HEK293 (cell line): ENCODE measurements at regions not wholly inside any gene's neighbourhood (a gene's known extent, or its start where the extent isn't known, plus 50 kb on each side); places are given as distances from the start of the nearest gene placed in this dataset.

Experiments used
- CTCF ChIA-PET: fragments of 350-600 bp; formaldehyde crosslinking; extraction: SDS; loops from one replicate; lab custom pipeline; 2021; ENCODE audit warnings: antibody characterized with exemption; lab: Yijun Ruan, JAX
- POLR2A ChIA-PET: fragments of 300-600 bp; formaldehyde crosslinking; extraction: SDS; loops from one replicate; lab custom pipeline; 2020; ENCODE audit warnings: antibody characterized with exemption, inconsistent platforms; lab: Yijun Ruan, JAX
- H3K27ac ChIP-seq: fragments of 200-500 bp; sonication (Bioruptor generic); 2 replicates; pipeline ENCODE4 v1.5.1; 2014; ENCODE audit warnings: low read depth, low read length, control low read depth, inconsistent platforms; ENCODE audit errors: extremely low read depth
- H3K36me3 ChIP-seq, 2 experiments: fragments of 200-500 bp in 1 of 2; sonication (Bioruptor generic) in 1 of 2; 1 replicate in 1 of 2; 2 replicates in 1 of 2; pipeline ENCODE4 v1.5.1; 2014 to 2017; ENCODE audit warnings: inconsistent platforms in 2 of 2, low read length in 2 of 2; ENCODE audit not compliant: control insufficient read depth in 2 of 2, insufficient read depth in 1 of 2
- H3K4me1 ChIP-seq: fragments of 200-500 bp; sonication (Bioruptor generic); 2 replicates; pipeline ENCODE4 v1.5.1; 2014; ENCODE audit warnings: mild to moderate bottlenecking, low read length, inconsistent platforms; ENCODE audit not compliant: control insufficient read depth, insufficient read depth
- H3K4me3 ChIP-seq: 2 replicates; pipeline ENCODE4 v1.5.1; 2011; ENCODE audit warnings: low read depth, mild to moderate bottlenecking, control low read depth, low read length, moderate library complexity
- H3K9me3 ChIP-seq: fragments of 200-500 bp; sonication (Bioruptor generic); 2 replicates; pipeline ENCODE4 v1.5.1; 2014; ENCODE audit warnings: low read depth, low read length, inconsistent platforms; ENCODE audit not compliant: control insufficient read depth, insufficient read depth
- REPIN1 ChIP-seq: fragments of 450-650 bp; formaldehyde crosslinking; IDR thresholded peaks from 2 replicates; pipeline ENCODE4 v1.5.1; 2017; ENCODE audit warnings: missing biosample characterization, missing genetic modification characterization, low read depth
- TCF7L2 ChIP-seq: IDR thresholded peaks from 2 replicates; pipeline ENCODE4 v1.6.1; 2011; ENCODE audit warnings: low read depth, mild to moderate bottlenecking, inconsistent platforms, low read length, moderate library complexity, borderline replicate concordance
- YY1 ChIP-seq: fragments of 450-650 bp; formaldehyde crosslinking; IDR thresholded peaks from 2 replicates; pipeline ENCODE4 v1.5.1; 2018; ENCODE audit warnings: missing biosample characterization, missing genetic modification characterization
- ZIC2 ChIP-seq: fragments of 450-650 bp; formaldehyde crosslinking; IDR thresholded peaks from 2 replicates; pipeline ENCODE4 v1.5.1; 2016; ENCODE audit warnings: missing biosample characterization, missing genetic modification characterization
- ZNF266 ChIP-seq: fragments of 450-650 bp; formaldehyde crosslinking; IDR thresholded peaks from 2 replicates; pipeline ENCODE4 v1.5.1; 2016; ENCODE audit warnings: missing biosample characterization, missing genetic modification characterization, low read depth
- ZNF654 ChIP-seq: fragments of 450-650 bp; formaldehyde crosslinking; IDR thresholded peaks from 2 replicates; pipeline ENCODE4 v1.5.1; 2016; ENCODE audit warnings: low read depth, missing biosample characterization, missing genetic modification characterization
- ZNF707 ChIP-seq: fragments of 450-650 bp; formaldehyde crosslinking; IDR thresholded peaks from 2 replicates; pipeline ENCODE4 v1.5.1; 2016; ENCODE audit warnings: missing biosample characterization, missing genetic modification characterization
- ZSCAN23 ChIP-seq: fragments of 450-650 bp; formaldehyde crosslinking; IDR thresholded peaks from 2 replicates; pipeline ENCODE4 v1.5.1; 2016; ENCODE audit warnings: missing biosample characterization, missing genetic modification characterization
- TF ChIP-seq, protein P1 (sequence below): fragments of 450-650 bp; formaldehyde crosslinking; IDR thresholded peaks from 2 replicates; pipeline ENCODE4 v1.5.1; 2017; ENCODE audit warnings: missing biosample characterization, missing genetic modification characterization
- TF ChIP-seq, protein P2 (sequence below): fragments of 450-650 bp; formaldehyde crosslinking; IDR thresholded peaks from 2 replicates; pipeline ENCODE4 v1.5.1; 2016; ENCODE audit warnings: missing biosample characterization, missing genetic modification characterization
- TF ChIP-seq, protein P3 (sequence below): fragments of 450-650 bp; formaldehyde crosslinking; IDR thresholded peaks from 2 replicates; pipeline ENCODE4 v1.5.1; 2017; ENCODE audit warnings: missing biosample characterization, missing genetic modification characterization
- TF ChIP-seq, protein P4 (sequence below): fragments of 450-650 bp; formaldehyde crosslinking; IDR thresholded peaks from 2 replicates; pipeline ENCODE4 v1.5.1; 2016; ENCODE audit warnings: missing biosample characterization, missing genetic modification characterization
- TF ChIP-seq, protein P5 (sequence below): fragments of 450-650 bp; formaldehyde crosslinking; IDR thresholded peaks from 2 replicates; pipeline ENCODE4 v1.5.1; 2016; ENCODE audit warnings: missing biosample characterization, missing genetic modification characterization
- TF ChIP-seq, protein P6 (sequence below): fragments of 450-650 bp; formaldehyde crosslinking; IDR thresholded peaks from 2 replicates; pipeline ENCODE4 v1.5.1; 2016; ENCODE audit warnings: missing biosample characterization, missing genetic modification characterization

DNA sequence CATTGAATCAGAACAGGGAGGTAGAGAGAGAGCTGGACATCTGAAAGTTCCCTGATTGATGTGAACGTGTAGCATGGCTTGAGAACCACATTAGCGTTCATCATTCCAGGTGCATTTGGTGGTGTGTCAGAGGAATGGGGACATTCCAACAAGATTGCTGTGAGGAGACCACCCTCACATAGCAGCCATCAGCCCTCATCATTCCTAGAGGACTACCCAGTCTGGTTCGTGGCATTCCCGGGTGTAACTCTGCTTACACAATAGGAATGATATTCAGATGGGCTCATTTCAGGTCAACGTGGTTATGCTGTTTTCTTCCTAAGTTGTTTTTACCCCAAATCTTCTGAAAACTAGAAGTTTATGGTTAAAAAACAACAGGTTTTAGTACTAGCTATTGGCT lies 62.2 kb upstream of the KLHL31 start (continued):
- TF ChIP-seq TCF7L2: no peak
- TF ChIP-seq, protein P1, sequence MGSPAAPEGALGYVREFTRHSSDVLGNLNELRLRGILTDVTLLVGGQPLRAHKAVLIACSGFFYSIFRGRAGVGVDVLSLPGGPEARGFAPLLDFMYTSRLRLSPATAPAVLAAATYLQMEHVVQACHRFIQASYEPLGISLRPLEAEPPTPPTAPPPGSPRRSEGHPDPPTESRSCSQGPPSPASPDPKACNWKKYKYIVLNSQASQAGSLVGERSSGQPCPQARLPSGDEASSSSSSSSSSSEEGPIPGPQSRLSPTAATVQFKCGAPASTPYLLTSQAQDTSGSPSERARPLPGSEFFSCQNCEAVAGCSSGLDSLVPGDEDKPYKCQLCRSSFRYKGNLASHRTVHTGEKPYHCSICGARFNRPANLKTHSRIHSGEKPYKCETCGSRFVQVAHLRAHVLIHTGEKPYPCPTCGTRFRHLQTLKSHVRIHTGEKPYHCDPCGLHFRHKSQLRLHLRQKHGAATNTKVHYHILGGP (tag by site-specific recombination): no peak
- no peak for TF ChIP-seq ZNF266 (tag by site-specific recombination)
- no peak for TF ChIP-seq ZIC2 (tag by site-specific recombination)
- no peak for TF ChIP-seq ZSCAN23
- no peak for TF ChIP-seq REPIN1 (tag by site-specific recombination)

DNA sequence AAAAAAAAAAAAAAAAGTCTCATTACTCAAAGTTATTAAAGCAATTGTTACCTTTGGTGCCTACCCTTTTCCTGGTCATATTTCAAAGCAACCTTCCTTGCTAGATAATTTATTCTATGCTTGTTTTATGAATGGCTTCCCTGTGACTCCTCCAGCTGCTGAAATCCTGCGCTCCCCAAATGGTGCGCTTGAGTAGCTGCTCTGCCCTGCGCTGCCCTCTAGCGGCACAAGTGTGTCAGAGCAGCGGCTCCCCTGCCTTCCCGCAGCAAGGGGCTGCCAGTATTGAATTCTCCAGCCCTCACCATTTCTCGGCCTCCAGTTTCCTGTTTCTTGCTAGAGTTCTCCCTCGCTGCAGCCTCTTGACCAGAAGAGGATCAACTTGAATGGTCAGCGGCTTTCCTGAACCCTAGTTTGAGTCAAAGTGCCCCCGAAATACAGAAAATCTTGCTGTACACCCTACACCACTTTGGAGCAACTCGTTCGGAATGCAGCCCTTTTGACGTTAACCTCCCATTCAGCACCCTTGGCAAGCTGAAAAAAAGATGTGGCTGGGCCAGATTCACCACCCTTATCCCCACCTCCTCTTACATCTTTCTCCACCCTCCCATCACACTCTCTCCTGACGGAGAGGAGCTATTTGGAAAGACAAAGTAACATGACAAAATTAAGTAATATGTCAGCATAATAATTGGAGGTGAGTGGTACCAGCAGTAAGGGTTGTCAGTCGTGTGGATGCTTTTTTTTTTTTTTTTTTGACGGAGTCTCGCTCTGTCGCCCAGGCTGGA lies 60.4 kb upstream of the KLHL31 start:
- H3K4me3 ChIP-seq: no peak overlapping the region
- peaks cover 6% of the 10 kb centered on the region; the same call in 1 of the 2 replicates for H3K4me1 ChIP-seq
- H3K36me3 ChIP-seq: no peaks in the 10 kb centered on the region
- TF ChIP-seq ZNF707 (peak; percentile 73), YY1 (tag by site-specific recombination) (0 out of 2 replicates have a peak, but pooled peaks have one; percentile 18), ZNF654 (tag by site-specific recombination) (peak; percentile 90)
- TF ChIP-seq, protein P2, sequence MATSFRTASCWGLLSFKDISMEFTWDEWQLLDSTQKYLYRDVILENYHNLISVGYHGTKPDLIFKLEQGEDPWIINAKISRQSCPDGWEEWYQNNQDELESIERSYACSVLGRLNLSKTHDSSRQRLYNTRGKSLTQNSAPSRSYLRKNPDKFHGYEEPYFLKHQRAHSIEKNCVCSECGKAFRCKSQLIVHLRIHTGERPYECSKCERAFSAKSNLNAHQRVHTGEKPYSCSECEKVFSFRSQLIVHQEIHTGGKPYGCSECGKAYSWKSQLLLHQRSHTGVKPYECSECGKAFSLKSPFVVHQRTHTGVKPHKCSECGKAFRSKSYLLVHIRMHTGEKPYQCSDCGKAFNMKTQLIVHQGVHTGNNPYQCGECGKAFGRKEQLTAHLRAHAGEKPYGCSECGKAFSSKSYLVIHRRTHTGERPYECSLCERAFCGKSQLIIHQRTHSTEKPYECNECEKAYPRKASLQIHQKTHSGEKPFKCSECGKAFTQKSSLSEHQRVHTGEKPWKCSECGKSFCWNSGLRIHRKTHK (tag by site-specific recombination): no peak
- TF ChIP-seq, protein P3, sequence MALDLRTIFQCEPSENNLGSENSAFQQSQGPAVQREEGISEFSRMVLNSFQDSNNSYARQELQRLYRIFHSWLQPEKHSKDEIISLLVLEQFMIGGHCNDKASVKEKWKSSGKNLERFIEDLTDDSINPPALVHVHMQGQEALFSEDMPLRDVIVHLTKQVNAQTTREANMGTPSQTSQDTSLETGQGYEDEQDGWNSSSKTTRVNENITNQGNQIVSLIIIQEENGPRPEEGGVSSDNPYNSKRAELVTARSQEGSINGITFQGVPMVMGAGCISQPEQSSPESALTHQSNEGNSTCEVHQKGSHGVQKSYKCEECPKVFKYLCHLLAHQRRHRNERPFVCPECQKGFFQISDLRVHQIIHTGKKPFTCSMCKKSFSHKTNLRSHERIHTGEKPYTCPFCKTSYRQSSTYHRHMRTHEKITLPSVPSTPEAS (tag by site-specific recombination): no peak
- TF ChIP-seq, protein P4, sequence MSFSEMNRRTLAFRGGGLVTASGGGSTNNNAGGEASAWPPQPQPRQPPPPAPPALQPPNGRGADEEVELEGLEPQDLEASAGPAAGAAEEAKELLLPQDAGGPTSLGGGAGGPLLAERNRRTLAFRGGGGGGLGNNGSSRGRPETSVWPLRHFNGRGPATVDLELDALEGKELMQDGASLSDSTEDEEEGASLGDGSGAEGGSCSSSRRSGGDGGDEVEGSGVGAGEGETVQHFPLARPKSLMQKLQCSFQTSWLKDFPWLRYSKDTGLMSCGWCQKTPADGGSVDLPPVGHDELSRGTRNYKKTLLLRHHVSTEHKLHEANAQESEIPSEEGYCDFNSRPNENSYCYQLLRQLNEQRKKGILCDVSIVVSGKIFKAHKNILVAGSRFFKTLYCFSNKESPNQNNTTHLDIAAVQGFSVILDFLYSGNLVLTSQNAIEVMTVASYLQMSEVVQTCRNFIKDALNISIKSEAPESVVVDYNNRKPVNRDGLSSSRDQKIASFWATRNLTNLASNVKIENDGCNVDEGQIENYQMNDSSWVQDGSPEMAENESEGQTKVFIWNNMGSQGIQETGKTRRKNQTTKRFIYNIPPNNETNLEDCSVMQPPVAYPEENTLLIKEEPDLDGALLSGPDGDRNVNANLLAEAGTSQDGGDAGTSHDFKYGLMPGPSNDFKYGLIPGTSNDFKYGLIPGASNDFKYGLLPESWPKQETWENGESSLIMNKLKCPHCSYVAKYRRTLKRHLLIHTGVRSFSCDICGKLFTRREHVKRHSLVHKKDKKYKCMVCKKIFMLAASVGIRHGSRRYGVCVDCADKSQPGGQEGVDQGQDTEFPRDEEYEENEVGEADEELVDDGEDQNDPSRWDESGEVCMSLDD (tag by site-specific recombination): 0 out of 2 replicates have a peak, but pooled peaks have one; percentile 30
- TF ChIP-seq, protein P5, sequence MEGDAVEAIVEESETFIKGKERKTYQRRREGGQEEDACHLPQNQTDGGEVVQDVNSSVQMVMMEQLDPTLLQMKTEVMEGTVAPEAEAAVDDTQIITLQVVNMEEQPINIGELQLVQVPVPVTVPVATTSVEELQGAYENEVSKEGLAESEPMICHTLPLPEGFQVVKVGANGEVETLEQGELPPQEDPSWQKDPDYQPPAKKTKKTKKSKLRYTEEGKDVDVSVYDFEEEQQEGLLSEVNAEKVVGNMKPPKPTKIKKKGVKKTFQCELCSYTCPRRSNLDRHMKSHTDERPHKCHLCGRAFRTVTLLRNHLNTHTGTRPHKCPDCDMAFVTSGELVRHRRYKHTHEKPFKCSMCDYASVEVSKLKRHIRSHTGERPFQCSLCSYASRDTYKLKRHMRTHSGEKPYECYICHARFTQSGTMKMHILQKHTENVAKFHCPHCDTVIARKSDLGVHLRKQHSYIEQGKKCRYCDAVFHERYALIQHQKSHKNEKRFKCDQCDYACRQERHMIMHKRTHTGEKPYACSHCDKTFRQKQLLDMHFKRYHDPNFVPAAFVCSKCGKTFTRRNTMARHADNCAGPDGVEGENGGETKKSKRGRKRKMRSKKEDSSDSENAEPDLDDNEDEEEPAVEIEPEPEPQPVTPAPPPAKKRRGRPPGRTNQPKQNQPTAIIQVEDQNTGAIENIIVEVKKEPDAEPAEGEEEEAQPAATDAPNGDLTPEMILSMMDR: peak; percentile 82
- TF ChIP-seq, protein P6, sequence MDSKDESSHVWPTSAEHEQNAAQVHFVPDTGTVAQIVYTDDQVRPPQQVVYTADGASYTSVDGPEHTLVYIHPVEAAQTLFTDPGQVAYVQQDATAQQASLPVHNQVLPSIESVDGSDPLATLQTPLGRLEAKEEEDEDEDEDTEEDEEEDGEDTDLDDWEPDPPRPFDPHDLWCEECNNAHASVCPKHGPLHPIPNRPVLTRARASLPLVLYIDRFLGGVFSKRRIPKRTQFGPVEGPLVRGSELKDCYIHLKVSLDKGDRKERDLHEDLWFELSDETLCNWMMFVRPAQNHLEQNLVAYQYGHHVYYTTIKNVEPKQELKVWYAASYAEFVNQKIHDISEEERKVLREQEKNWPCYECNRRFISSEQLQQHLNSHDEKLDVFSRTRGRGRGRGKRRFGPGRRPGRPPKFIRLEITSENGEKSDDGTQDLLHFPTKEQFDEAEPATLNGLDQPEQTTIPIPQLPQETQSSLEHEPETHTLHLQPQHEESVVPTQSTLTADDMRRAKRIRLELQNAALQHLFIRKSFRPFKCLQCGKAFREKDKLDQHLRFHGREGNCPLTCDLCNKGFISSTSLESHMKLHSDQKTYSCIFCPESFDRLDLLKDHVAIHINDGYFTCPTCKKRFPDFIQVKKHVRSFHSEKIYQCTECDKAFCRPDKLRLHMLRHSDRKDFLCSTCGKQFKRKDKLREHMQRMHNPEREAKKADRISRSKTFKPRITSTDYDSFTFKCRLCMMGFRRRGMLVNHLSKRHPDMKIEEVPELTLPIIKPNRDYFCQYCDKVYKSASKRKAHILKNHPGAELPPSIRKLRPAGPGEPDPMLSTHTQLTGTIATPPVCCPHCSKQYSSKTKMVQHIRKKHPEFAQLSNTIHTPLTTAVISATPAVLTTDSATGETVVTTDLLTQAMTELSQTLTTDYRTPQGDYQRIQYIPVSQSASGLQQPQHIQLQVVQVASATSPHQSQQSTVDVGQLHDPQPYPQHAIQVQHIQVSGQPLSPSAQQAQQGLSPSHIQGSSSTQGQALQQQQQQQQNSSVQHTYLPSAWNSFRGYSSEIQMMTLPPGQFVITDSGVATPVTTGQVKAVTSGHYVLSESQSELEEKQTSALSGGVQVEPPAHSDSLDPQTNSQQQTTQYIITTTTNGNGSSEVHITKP: peak; percentile 68
- H3K27ac ChIP-seq: no peak overlapping the region
- POLR2A ChIA-PET: interaction anchor here (0.6 to 2.0 kb wide), 4 partner anchors 68 to 466 kb away, joined by 3 to 6 read pairs (median 3); partner anchors contain the start of gene LRRC1
- CTCF ChIA-PET: interaction anchor here (0.5 to 10.9 kb wide), 69 partner anchors 7 to 660 kb away, joined by 3 to 270 read pairs (median 4); partner anchors contain the start of genes GCLC and LRRC1
- no peaks in the 10 kb centered on the region for H3K9me3 ChIP-seq
